ENCODE measurements at regions not wholly inside any gene's neighbourhood (a gene's known extent, or its start where the extent isn't known, plus 50 kb on each side); places are given as distances from the start of the nearest gene placed in this dataset.

DNA sequence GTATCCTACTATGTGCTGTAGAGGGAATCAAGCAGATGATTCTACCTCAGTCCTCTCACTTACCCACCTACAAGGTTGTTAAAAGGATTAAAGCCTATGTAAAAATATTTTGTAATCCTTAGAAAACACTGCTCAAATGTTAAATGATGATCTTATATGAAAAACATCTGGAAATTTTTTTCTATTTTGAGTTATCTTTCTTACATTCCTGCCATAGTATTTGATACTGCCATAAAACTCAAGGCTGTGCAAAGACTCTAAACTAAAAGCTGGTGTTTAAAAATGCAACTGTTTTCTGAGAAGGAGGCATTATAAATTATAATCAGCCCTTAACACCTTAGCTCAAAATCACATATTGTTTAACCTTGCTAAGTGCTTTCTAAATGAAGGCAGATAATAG, 474.2 kb downstream of the PRELID2 start:
- Mint-ChIP-seq H3K9me3 (peaks cover 0 to 8% (median 1%) of the 10 kb centered on the region in 7 donors), H3K4me3 (no peak overlapping the region), H3K27ac (no peak overlapping the region), H3K36me3 (no peaks in the 10 kb centered on the region), H3K4me1 (no peaks in the 10 kb centered on the region), H3K27me3 (no peaks in the 10 kb centered on the region)
- ATAC-seq (ENCODE audit: low read depth in 2 of 2) (no peak), DNase-seq (no peak)
- Histone ChIP-seq H3K27me3 (ENCODE audit: control insufficient read depth, insufficient read depth, low read length) (no peaks in the 10 kb centered on the region), H3K36me3 (ENCODE audit: control insufficient read depth, insufficient read depth, low read length) (no peaks in the 10 kb centered on the region), H3K27ac (ENCODE audit: insufficient read depth, low read length, poor library complexity, severe bottlenecking) (no peak overlapping the region), H3K9me3 (ENCODE audit: control insufficient read depth in 2 of 2, low read length in 2 of 2) (no peaks in the 10 kb centered on the region), H3K4me3 (ENCODE audit: low read depth, low read length) (no peak overlapping the region), H3K4me1 (ENCODE audit: control insufficient read depth, insufficient read depth, low read length, poor library complexity, severe bottlenecking) (no peaks in the 10 kb centered on the region)

DNA sequence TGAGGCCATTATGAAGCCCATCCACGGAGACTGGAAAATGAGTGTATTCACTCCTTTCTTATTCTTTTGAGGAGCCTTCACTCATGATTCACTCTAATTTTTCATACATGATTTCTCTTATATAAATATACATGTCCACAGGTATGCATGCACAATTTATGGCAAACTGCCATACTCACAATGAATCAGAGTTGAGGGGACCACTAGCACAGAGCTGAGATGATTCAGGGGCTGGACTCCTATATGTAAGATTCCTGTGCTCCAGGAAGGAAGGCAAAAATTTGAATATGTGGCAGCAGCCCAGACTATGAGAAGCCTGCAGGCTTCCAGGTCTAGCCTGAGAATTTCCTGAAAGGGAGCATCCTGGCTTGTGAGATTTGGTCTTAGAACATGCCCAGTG, 484.6 kb downstream of the PRELID2 start:
- no peak overlapping the region for H3K27ac ChIP-seq (ENCODE audit: insufficient read depth, low read length, poor library complexity, severe bottlenecking)
- no peaks in the 10 kb centered on the region for H3K36me3 ChIP-seq (ENCODE audit: control insufficient read depth, insufficient read depth, low read length)
- Mint-ChIP-seq H3K4me3 (no peak overlapping the region), H3K36me3 (no peaks in the 10 kb centered on the region), H3K27me3 (no peaks in the 10 kb centered on the region), H3K4me1 (no peaks in the 10 kb centered on the region), H3K27ac (no peak overlapping the region), H3K9me3 (peaks cover 0 to 8% (median 6%) of the 10 kb centered on the region in 7 donors)
- no peak for DNase-seq
- no peaks in the 10 kb centered on the region for H3K9me3 ChIP-seq (ENCODE audit: control insufficient read depth in 2 of 2, low read length in 2 of 2)
- H3K4me3 ChIP-seq (ENCODE audit: low read depth, low read length): no peak overlapping the region
- ATAC-seq (ENCODE audit: low read depth in 2 of 2): no peak
- no peaks in the 10 kb centered on the region for H3K4me1 ChIP-seq (ENCODE audit: control insufficient read depth, insufficient read depth, low read length, poor library complexity, severe bottlenecking)
- H3K27me3 ChIP-seq (ENCODE audit: control insufficient read depth, insufficient read depth, low read length): no peaks in the 10 kb centered on the region

DNA sequence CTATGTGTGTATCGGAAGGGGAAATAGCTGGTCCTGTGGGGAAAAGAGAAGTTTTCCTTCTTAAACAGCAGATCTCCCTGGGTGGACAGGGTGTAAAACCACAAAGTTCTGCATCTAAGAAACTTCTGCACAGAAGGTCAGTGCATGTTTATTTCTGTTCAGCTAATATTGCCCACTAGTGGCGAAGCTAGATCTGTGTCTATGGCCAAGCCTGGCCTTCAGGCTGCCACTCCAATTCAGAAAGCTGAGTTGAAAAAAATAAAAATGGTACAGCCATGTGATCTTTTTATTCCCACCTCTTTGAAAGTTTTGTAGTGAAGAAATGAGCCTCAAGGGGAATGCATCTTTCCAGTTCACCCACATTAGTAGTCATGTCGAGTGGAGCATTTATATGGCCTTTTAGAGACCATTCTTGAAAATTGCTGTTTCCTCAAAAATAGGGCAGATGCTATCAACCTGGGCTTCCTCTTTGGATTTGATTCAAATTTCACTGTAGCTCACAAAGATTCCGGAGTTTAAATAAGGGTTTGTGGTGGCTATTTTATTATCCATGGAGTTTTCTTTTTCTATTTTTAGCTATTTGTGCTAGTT, 488.0 kb downstream of the PRELID2 start:
- no peaks in the 10 kb centered on the region for H3K27me3 Mint-ChIP-seq
- peaks cover 0 to 9% (median 3%) of the 10 kb centered on the region in 7 donors for H3K9me3 Mint-ChIP-seq
- H3K27ac Mint-ChIP-seq: no peak overlapping the region
- H3K4me1 ChIP-seq (ENCODE audit: control insufficient read depth, insufficient read depth, low read length, poor library complexity, severe bottlenecking): no peaks in the 10 kb centered on the region
- H3K36me3 Mint-ChIP-seq: no peaks in the 10 kb centered on the region
- no peak for DNase-seq
- no peaks in the 10 kb centered on the region for H3K27me3 ChIP-seq (ENCODE audit: control insufficient read depth, insufficient read depth, low read length)
- H3K4me1 Mint-ChIP-seq: no peaks in the 10 kb centered on the region
- H3K27ac ChIP-seq (ENCODE audit: insufficient read depth, low read length, poor library complexity, severe bottlenecking): no peak overlapping the region
- H3K9me3 ChIP-seq (ENCODE audit: control insufficient read depth in 2 of 2, low read length in 2 of 2): no peaks in the 10 kb centered on the region
- no peak overlapping the region for H3K4me3 Mint-ChIP-seq
- H3K36me3 ChIP-seq (ENCODE audit: control insufficient read depth, insufficient read depth, low read length): no peaks in the 10 kb centered on the region
- no peak overlapping the region for H3K4me3 ChIP-seq (ENCODE audit: low read depth, low read length)
- ATAC-seq (ENCODE audit: low read depth in 2 of 2): no peak

DNA sequence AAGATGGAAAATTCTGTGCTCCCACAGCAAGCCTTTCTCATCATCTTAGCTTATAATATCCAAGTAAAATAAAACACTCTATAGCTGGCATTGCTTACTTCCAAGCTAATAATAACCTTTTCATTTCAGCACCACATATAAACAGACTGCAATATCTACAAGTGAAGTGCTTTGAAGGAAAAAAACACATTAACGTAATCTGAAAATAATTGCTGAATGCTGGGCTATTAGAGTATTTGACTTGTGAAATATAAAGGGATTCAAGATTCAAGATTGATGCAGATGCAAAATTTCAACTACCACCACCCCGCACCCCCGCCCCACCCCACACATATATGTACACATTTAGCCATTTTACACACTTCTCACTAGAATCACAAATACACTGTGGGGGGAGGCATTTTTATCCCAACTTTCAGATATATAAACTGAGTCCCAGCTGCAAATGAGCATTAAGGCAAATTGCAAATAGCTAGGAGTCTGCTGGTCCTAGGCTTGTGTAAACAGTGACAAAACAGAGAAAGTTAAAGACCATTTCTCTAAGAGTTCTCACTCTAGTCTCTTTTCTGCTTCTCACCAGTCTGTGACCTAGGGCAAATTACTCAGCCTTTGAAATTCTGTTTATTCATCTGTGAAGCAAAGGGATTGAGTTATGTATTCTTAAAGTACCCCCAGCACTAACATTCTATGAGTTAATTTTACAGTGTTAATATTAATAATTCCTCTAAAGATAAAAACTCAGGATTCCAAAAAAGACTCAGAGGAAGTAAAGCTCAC, 489.4 kb downstream of the PRELID2 start:
- H3K9me3 ChIP-seq (ENCODE audit: control insufficient read depth in 2 of 2, low read length in 2 of 2): no peaks in the 10 kb centered on the region
- no peaks in the 10 kb centered on the region for H3K27me3 ChIP-seq (ENCODE audit: control insufficient read depth, insufficient read depth, low read length)
- no peaks in the 10 kb centered on the region for H3K27me3 Mint-ChIP-seq
- peaks cover 0 to 10% (median 3%) of the 10 kb centered on the region in 7 donors for H3K9me3 Mint-ChIP-seq
- H3K27ac Mint-ChIP-seq: no peak overlapping the region
- no peak overlapping the region for H3K4me3 ChIP-seq (ENCODE audit: low read depth, low read length)
- no peaks in the 10 kb centered on the region for H3K36me3 ChIP-seq (ENCODE audit: control insufficient read depth, insufficient read depth, low read length)
- H3K4me1 Mint-ChIP-seq: no peaks in the 10 kb centered on the region
- ATAC-seq (ENCODE audit: low read depth in 2 of 2) (no peak), DNase-seq (no peak)
- H3K4me1 ChIP-seq (ENCODE audit: control insufficient read depth, insufficient read depth, low read length, poor library complexity, severe bottlenecking): no peaks in the 10 kb centered on the region
- H3K27ac ChIP-seq (ENCODE audit: insufficient read depth, low read length, poor library complexity, severe bottlenecking): no peak overlapping the region
- H3K4me3 Mint-ChIP-seq: no peak overlapping the region
- no peaks in the 10 kb centered on the region for H3K36me3 Mint-ChIP-seq

DNA sequence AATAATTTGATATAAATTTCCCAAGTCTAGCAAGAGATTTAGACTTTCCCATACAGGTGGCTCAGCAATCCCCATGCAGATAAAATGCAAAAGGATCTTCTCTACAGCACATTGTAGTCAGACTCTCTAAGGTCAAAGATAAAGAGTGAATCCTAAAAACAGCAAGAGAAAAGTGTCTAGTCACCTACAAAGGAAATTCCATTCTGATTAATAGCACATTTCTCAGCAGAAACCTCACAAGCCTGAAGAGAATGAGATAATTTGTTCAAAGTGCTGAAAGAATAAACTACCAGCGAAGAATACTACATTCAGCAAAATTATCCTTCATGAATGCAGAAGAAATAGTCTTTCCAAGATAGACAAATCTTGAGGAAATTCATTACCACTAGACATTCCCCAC, 493.3 kb downstream of the PRELID2 start:
- ATAC-seq (ENCODE audit: low read depth in 2 of 2): no peak
- no peaks in the 10 kb centered on the region for H3K27me3 ChIP-seq (ENCODE audit: control insufficient read depth, insufficient read depth, low read length)
- no peaks in the 10 kb centered on the region for H3K4me1 ChIP-seq (ENCODE audit: control insufficient read depth, insufficient read depth, low read length, poor library complexity, severe bottlenecking)
- Mint-ChIP-seq H3K27ac (no peak overlapping the region), H3K4me3 (no peak overlapping the region), H3K4me1 (no peaks in the 10 kb centered on the region), H3K36me3 (no peaks in the 10 kb centered on the region), H3K9me3 (peaks cover 0 to 11% (median 1%) of the 10 kb centered on the region in 7 donors), H3K27me3 (no peaks in the 10 kb centered on the region)
- no peak overlapping the region for H3K27ac ChIP-seq (ENCODE audit: insufficient read depth, low read length, poor library complexity, severe bottlenecking)
- DNase-seq: no peak
- no peak overlapping the region for H3K4me3 ChIP-seq (ENCODE audit: low read depth, low read length)
- no peaks in the 10 kb centered on the region for H3K9me3 ChIP-seq (ENCODE audit: control insufficient read depth in 2 of 2, low read length in 2 of 2)
- H3K36me3 ChIP-seq (ENCODE audit: control insufficient read depth, insufficient read depth, low read length): no peaks in the 10 kb centered on the region

DNA sequence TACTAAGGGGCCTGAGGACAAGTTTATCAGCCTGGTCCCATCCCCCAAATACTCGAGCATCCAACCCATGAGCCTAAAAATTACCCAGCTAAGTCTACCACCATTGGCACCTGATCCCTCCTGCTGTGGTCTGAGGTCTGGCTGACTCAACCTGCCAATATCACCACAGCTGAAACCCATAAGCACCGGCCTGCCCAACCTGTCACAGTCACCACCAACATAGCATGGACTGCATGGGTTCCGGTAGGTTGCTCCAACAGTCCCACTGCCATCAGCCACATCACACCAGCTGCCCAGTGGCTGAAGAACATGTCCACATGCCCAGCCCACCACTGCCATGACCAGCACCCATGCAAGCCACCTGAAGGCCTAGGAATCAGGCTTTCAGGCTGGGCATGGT, 495.0 kb downstream of the PRELID2 start:
- H3K36me3 Mint-ChIP-seq: no peaks in the 10 kb centered on the region
- Histone ChIP-seq H3K4me1 (ENCODE audit: control insufficient read depth, insufficient read depth, low read length, poor library complexity, severe bottlenecking) (no peaks in the 10 kb centered on the region), H3K36me3 (ENCODE audit: control insufficient read depth, insufficient read depth, low read length) (no peaks in the 10 kb centered on the region), H3K27me3 (ENCODE audit: control insufficient read depth, insufficient read depth, low read length) (no peaks in the 10 kb centered on the region), H3K27ac (ENCODE audit: insufficient read depth, low read length, poor library complexity, severe bottlenecking) (no peak overlapping the region), H3K9me3 (ENCODE audit: control insufficient read depth in 2 of 2, low read length in 2 of 2) (no peaks in the 10 kb centered on the region), H3K4me3 (ENCODE audit: low read depth, low read length) (no peak overlapping the region)
- no peak for DNase-seq
- H3K27me3 Mint-ChIP-seq: no peaks in the 10 kb centered on the region
- ATAC-seq (ENCODE audit: low read depth in 2 of 2): no peak
- peaks cover 0 to 16% (median 0%) of the 10 kb centered on the region in 7 donors for H3K9me3 Mint-ChIP-seq
- no peak overlapping the region for H3K4me3 Mint-ChIP-seq
- H3K27ac Mint-ChIP-seq: no peak overlapping the region
- no peaks in the 10 kb centered on the region for H3K4me1 Mint-ChIP-seq

DNA sequence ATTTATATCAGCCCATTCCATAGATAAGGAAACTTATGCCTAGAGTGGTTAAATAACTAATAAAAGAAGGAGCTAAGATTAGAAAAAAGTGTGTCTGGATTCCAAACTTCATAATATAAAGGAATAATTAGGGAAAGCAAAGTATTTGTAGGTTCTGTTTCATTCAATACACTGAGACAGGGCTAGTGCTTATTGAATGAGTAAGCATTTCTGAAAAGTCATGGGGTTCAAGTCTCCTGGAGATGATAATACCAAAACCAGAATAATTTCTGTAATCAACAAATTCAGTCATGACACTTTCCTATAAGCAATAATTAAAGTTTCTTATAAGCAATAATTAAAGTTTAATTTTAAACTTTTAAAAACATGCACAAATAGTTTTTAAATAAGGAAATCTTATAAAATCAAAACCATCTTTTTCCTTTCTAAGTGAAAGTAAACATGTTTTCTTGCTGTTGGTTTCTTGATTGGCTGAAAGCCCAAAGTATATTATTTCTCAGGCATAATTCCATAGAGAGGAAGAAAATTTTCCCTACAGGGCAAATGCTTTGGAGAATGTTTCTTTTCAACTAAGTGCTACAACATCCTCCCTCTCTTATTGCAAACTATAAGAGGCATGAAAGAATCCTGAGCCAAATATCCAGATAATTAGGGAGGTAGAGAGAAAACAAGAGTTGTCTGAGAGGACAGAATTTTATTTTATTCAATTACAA, 510.2 kb downstream of the PRELID2 start:
- H3K4me3 Mint-ChIP-seq: no peak overlapping the region
- no peaks in the 10 kb centered on the region for H3K27me3 ChIP-seq (ENCODE audit: control insufficient read depth, insufficient read depth, low read length)
- DNase-seq (no peak), ATAC-seq (ENCODE audit: low read depth in 2 of 2) (no peak)
- H3K36me3 Mint-ChIP-seq: no peaks in the 10 kb centered on the region
- no peak overlapping the region for H3K4me3 ChIP-seq (ENCODE audit: low read depth, low read length)
- no peak overlapping the region for H3K27ac ChIP-seq (ENCODE audit: insufficient read depth, low read length, poor library complexity, severe bottlenecking)
- no peaks in the 10 kb centered on the region for H3K36me3 ChIP-seq (ENCODE audit: control insufficient read depth, insufficient read depth, low read length)
- H3K4me1 Mint-ChIP-seq: no peaks in the 10 kb centered on the region
- H3K27ac Mint-ChIP-seq: no peak overlapping the region
- no peaks in the 10 kb centered on the region for H3K9me3 ChIP-seq (ENCODE audit: control insufficient read depth in 2 of 2, low read length in 2 of 2)
- H3K4me1 ChIP-seq (ENCODE audit: control insufficient read depth, insufficient read depth, low read length, poor library complexity, severe bottlenecking): no peaks in the 10 kb centered on the region
- H3K27me3 Mint-ChIP-seq: no peaks in the 10 kb centered on the region
- H3K9me3 Mint-ChIP-seq: peaks cover 0 to 35% (median 6%) of the 10 kb centered on the region in 7 donors
